Effector memory CD4-positive, alpha-beta T cell (primary cell): ENCODE measurements at regions not wholly inside any gene's neighbourhood (a gene's known extent, or its start where the extent isn't known, plus 50 kb on each side); places are given as distances from the start of the nearest gene placed in this dataset.

Experiments used
- DNase-seq, 3 donors: peaks; one replicate each; pipeline ENCODE4 v3.0.0-alpha.2; 2020
- H3K27ac ChIP-seq: 2 replicates; pipeline ENCODE4 v1.7.0; 2013; ENCODE audit warnings: mild to moderate bottlenecking, low read length, moderate library complexity; ENCODE audit not compliant: insufficient read depth, poor library complexity, severe bottlenecking
- H3K27me3 ChIP-seq: replicated peaks from 2 replicates; pipeline ENCODE4 v1.7.0; 2013; ENCODE audit warnings: mild to moderate bottlenecking, low read length; ENCODE audit not compliant: insufficient read depth, control insufficient read depth, poor library complexity, severe bottlenecking
- H3K36me3 ChIP-seq: 2 replicates; pipeline ENCODE4 v1.7.0; 2013; ENCODE audit warnings: mild to moderate bottlenecking, low read length, moderate library complexity; ENCODE audit not compliant: control insufficient read depth, insufficient read depth
- H3K4me1 ChIP-seq: 2 replicates; pipeline ENCODE4 v1.7.0; 2013; ENCODE audit warnings: low read length, mild to moderate bottlenecking; ENCODE audit not compliant: control insufficient read depth, insufficient read depth, poor library complexity, severe bottlenecking
- H3K4me3 ChIP-seq: 2 replicates; pipeline ENCODE4 v1.7.0; 2013; ENCODE audit warnings: low read length, low read depth, mild to moderate bottlenecking; ENCODE audit not compliant: insufficient read depth, poor library complexity, severe bottlenecking
- H3K9me3 ChIP-seq: 2 replicates; pipeline ENCODE4 v1.7.0; 2013; ENCODE audit warnings: mild to moderate bottlenecking, low read length, moderate library complexity; ENCODE audit not compliant: control insufficient read depth

- peaks cover 9% of the 10 kb centered on the region for H3K4me1 ChIP-seq
- H3K9me3 ChIP-seq: no peaks in the 10 kb centered on the region
- H3K4me3 ChIP-seq: no peak overlapping the region
- no peaks in the 10 kb centered on the region for H3K36me3 ChIP-seq
- H3K27ac ChIP-seq: no peak overlapping the region
- no peaks in the 10 kb centered on the region for H3K27me3 ChIP-seq
- peak; percentile 36 to 59 (median 38) for DNase-seq
Measured at GRCh38 chr6:44655412-44656342, 268.2 kb downstream of the CDC5L start.

GRCh38 chr6:44656691-44657090, 269.2 kb downstream of the CDC5L start:
- Histone ChIP-seq H3K36me3 (no peaks in the 10 kb centered on the region), H3K4me1 (peaks cover 9% of the 10 kb centered on the region), H3K4me3 (no peak overlapping the region), H3K27me3 (no peaks in the 10 kb centered on the region), H3K27ac (no peak overlapping the region), H3K9me3 (no peaks in the 10 kb centered on the region)
- no peak for DNase-seq

DNA sequence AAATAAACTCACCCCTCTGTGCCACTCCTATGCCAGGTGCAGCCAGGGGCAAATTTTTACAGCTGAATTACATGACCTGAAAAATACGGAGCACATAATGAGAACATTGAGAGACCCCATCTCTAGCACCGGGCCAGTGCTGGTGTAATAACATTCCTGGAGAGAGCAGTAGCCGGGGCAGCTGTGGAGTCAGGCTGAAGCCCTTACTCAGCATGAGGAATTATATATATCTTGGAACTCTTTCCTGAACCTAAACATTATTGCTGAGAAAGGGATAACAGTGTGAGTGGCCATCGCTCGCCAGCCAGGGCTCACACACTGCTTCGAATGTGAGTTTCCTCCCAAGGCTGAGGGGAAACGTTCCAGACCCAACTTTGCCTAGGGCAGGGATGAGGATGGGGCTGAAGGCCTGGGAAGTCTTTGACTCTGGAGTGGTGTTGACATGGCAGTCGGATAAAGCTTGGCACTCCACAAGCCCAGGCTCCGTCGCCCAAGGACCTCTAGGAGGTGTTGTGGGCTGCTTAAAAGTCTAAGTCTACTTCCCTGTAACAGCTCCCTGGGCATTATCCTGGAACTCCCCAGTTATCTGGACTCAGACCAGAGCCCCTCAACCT, 269.8 kb downstream of the CDC5L start:
- H3K4me1 ChIP-seq: peaks cover 9% of the 10 kb centered on the region
- no peaks in the 10 kb centered on the region for H3K27me3 ChIP-seq
- H3K36me3 ChIP-seq: no peaks in the 10 kb centered on the region
- H3K4me3 ChIP-seq: no peak overlapping the region
- H3K9me3 ChIP-seq: no peaks in the 10 kb centered on the region
- no peak overlapping the region for H3K27ac ChIP-seq
- no peak for DNase-seq

DNA sequence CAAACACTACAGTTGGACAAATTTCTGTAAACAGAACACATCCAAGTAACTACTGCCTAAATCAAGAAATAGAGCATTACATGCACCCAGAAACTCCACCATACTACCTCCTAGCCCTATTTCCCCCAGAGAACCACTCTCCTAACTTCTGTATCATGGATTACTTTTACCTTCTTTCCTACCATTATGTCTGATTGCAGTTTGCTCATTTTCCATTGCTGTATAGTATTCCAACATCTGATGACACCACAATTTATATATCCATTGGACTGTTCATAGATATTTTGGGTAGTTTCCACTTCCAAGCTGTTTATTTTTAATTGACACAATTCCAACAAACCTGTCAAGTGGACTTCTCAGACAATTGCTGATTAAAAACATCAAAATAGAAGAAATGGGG, 271.1 kb downstream of the CDC5L start:
- Histone ChIP-seq H3K36me3 (no peaks in the 10 kb centered on the region), H3K4me1 (peaks cover 9% of the 10 kb centered on the region), H3K9me3 (no peaks in the 10 kb centered on the region), H3K27ac (no peak overlapping the region), H3K4me3 (no peak overlapping the region), H3K27me3 (no peaks in the 10 kb centered on the region)
- no peak for DNase-seq

DNA sequence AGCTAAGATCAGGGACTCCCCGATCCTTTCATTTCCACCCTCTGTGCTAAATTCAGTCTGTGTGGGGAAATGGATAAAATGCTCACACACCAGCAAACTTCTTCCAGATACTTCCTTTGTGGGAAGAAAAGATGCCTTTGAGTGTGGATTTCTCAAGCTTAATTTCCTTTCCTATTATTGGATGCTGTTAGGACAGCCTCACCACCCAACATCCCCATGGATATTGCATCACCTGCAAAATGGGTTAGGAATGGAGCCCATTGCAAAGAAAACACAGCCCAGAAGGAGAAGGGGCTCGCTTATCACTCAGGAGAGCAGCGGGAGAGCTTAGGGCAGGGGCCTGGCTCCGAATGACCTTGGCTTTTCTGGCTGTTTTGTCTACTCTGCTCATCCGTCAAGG, 272.2 kb downstream of the CDC5L start:
- Histone ChIP-seq H3K9me3 (no peaks in the 10 kb centered on the region), H3K4me1 (peaks cover 9% of the 10 kb centered on the region), H3K27ac (no peak overlapping the region), H3K4me3 (no peak overlapping the region), H3K36me3 (no peaks in the 10 kb centered on the region), H3K27me3 (no peaks in the 10 kb centered on the region)
- DNase-seq: no peak

DNA sequence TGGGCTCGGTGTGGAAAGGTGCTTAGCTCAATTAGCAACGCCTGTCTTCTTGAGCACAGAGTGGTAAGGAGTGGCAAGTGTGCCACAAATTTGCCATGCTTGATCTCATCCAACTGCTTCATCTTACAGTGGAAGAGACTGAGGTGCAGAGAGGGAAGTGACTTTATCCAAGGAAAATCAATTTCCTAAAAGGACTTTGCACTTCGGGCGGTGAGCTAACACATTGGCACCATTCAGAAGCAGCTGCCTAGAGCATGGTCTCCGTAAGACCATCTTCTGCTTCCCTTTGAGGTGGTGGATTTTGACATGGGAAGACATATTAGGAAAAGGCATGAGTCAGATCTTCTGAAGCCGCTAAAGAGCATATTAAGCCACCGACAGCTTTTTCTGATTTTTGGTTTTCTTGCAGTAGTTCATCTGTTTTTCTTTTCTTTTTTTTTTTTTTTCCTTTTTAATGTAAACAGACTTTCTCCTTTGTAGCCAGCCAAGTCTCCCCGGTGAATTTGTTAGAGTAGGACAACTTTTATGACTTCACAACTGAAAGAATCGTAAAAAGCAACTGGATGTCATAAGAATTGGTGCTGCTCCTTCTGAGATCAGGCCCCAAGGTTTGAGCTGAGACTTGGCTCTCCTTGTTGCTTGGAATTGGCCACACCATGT, 273.2 kb downstream of the CDC5L start:
- Histone ChIP-seq H3K36me3 (no peaks in the 10 kb centered on the region), H3K4me1 (peaks cover 1% of the 10 kb centered on the region), H3K4me3 (no peak overlapping the region), H3K9me3 (no peaks in the 10 kb centered on the region), H3K27me3 (no peaks in the 10 kb centered on the region), H3K27ac (no peak overlapping the region)
- DNase-seq: no peak

- H3K4me1 ChIP-seq: no peaks in the 10 kb centered on the region
- no peaks in the 10 kb centered on the region for H3K36me3 ChIP-seq
- H3K27ac ChIP-seq: no peak overlapping the region
- no peaks in the 10 kb centered on the region for H3K27me3 ChIP-seq
- DNase-seq: no peak
- no peak overlapping the region for H3K4me3 ChIP-seq
- H3K9me3 ChIP-seq: no peaks in the 10 kb centered on the region
Measured at GRCh38 chr6:44661221-44662008, 273.9 kb downstream of the CDC5L start.

- Histone ChIP-seq H3K4me3 (no peak overlapping the region), H3K27me3 (no peaks in the 10 kb centered on the region), H3K4me1 (no peaks in the 10 kb centered on the region), H3K9me3 (no peaks in the 10 kb centered on the region), H3K36me3 (no peaks in the 10 kb centered on the region), H3K27ac (no peak overlapping the region)
- DNase-seq: no peak
Measured at GRCh38 chr6:44662461-44663121, 275.1 kb downstream of the CDC5L start.

GRCh38 chr6:44663860-44664634, 276.5 kb downstream of the CDC5L start:
- Histone ChIP-seq H3K27me3 (no peaks in the 10 kb centered on the region), H3K27ac (no peak overlapping the region), H3K4me3 (no peak overlapping the region), H3K9me3 (no peaks in the 10 kb centered on the region), H3K4me1 (no peaks in the 10 kb centered on the region), H3K36me3 (no peaks in the 10 kb centered on the region)
- no peak for DNase-seq
